ENCODE measurements at regions not wholly inside any gene's neighbourhood (a gene's known extent, or its start where the extent isn't known, plus 50 kb on each side); places are given as distances from the start of the nearest gene placed in this dataset.
"Not testable (repeated sequence)": the region's sequence is repeated elsewhere in the genome, so short reads cannot be mapped to it uniquely, and the experiment has no call there.

- FAIRE-seq (no peak), DNase-seq (ENCODE audit: insufficient read length, low spot score) (no peak)
- TF ChIP-seq POLR2A (IDR thresholded peaks at IDR 0.05; ENCODE audit: low read depth, low read length) (no peak), POU2F2 (IDR thresholded peaks at IDR 0.05; ENCODE audit: low read depth, low read length) (no peak), TAF1 (IDR thresholded peaks at IDR 0.05; ENCODE audit: low read depth, low read length) (no peak), SPI1 (IDR thresholded peaks at IDR 0.05; ENCODE audit: low read depth, low read length) (no peak), POLR2AphosphoS5 (IDR thresholded peaks at IDR 0.05; ENCODE audit: low read depth, low read length) (no peak), PAX5 (IDR thresholded peaks at IDR 0.05; ENCODE audit: insufficient read depth, low read length, severe bottlenecking) (no peak)
These were observed 197.4 kb upstream of the TRPC5 start for GRCh38 chrX:112279940-112280339.

GRCh38 chrX:112270991-112271390 lies 188.4 kb upstream of the TRPC5 start:
- no peak for DNase-seq (ENCODE audit: insufficient read length, low spot score)
- no peak for FAIRE-seq
- TF ChIP-seq POU2F2 (IDR thresholded peaks at IDR 0.05; ENCODE audit: low read depth, low read length), result no peak
- no peak for TF ChIP-seq SPI1 (IDR thresholded peaks at IDR 0.05; ENCODE audit: low read depth, low read length)
- no peak for TF ChIP-seq POLR2AphosphoS5 (IDR thresholded peaks at IDR 0.05; ENCODE audit: low read depth, low read length)
- TF ChIP-seq TAF1 (IDR thresholded peaks at IDR 0.05; ENCODE audit: low read depth, low read length), result no peak
- no peak for TF ChIP-seq POLR2A (IDR thresholded peaks at IDR 0.05; ENCODE audit: low read depth, low read length)
- TF ChIP-seq PAX5 (IDR thresholded peaks at IDR 0.05; ENCODE audit: insufficient read depth, low read length, severe bottlenecking), result no peak

GRCh38 chrX:112266136-112266535 lies 183.6 kb upstream of the TRPC5 start:
- FAIRE-seq, result no peak

GRCh38 chrX:112259375-112259774 lies 176.8 kb upstream of the TRPC5 start:
- FAIRE-seq (no peak), DNase-seq (ENCODE audit: insufficient read length, low spot score) (no peak)
- TF ChIP-seq PAX5 (IDR thresholded peaks at IDR 0.05; ENCODE audit: insufficient read depth, low read length, severe bottlenecking), result no peak
- no peak for TF ChIP-seq TAF1 (IDR thresholded peaks at IDR 0.05; ENCODE audit: low read depth, low read length)
- no peak for TF ChIP-seq POLR2A (IDR thresholded peaks at IDR 0.05; ENCODE audit: low read depth, low read length)
- TF ChIP-seq POU2F2 (IDR thresholded peaks at IDR 0.05; ENCODE audit: low read depth, low read length), result no peak
- TF ChIP-seq POLR2AphosphoS5 (IDR thresholded peaks at IDR 0.05; ENCODE audit: low read depth, low read length), result no peak
- no peak for TF ChIP-seq SPI1 (IDR thresholded peaks at IDR 0.05; ENCODE audit: low read depth, low read length)

More at GRCh38 chrX:112266136-112266535, 183.6 kb upstream of the TRPC5 start:
- TF ChIP-seq POLR2A (IDR thresholded peaks at IDR 0.05; ENCODE audit: low read depth, low read length) (no peak), POLR2AphosphoS5 (IDR thresholded peaks at IDR 0.05; ENCODE audit: low read depth, low read length) (no peak), POU2F2 (IDR thresholded peaks at IDR 0.05; ENCODE audit: low read depth, low read length) (no peak), TAF1 (IDR thresholded peaks at IDR 0.05; ENCODE audit: low read depth, low read length) (no peak), PAX5 (IDR thresholded peaks at IDR 0.05; ENCODE audit: insufficient read depth, low read length, severe bottlenecking) (no peak), SPI1 (IDR thresholded peaks at IDR 0.05; ENCODE audit: low read depth, low read length) (no peak)
- DNase-seq (ENCODE audit: insufficient read length, low spot score), result no peak

- TF ChIP-seq POLR2AphosphoS5 (IDR thresholded peaks at IDR 0.05; ENCODE audit: low read depth, low read length) (no peak), PAX5 (IDR thresholded peaks at IDR 0.05; ENCODE audit: insufficient read depth, low read length, severe bottlenecking) (no peak), POLR2A (IDR thresholded peaks at IDR 0.05; ENCODE audit: low read depth, low read length) (no peak), TAF1 (IDR thresholded peaks at IDR 0.05; ENCODE audit: low read depth, low read length) (no peak), SPI1 (IDR thresholded peaks at IDR 0.05; ENCODE audit: low read depth, low read length) (no peak)
These were observed 172.3 kb upstream of the TRPC5 start for GRCh38 chrX:112254896-112255295.

GRCh38 chrX:112247714-112248113 lies 165.1 kb upstream of the TRPC5 start:
- no peak for DNase-seq (ENCODE audit: insufficient read length, low spot score)
- TF ChIP-seq TAF1 (IDR thresholded peaks at IDR 0.05; ENCODE audit: low read depth, low read length) (no peak), POLR2AphosphoS5 (IDR thresholded peaks at IDR 0.05; ENCODE audit: low read depth, low read length) (no peak), POLR2A (IDR thresholded peaks at IDR 0.05; ENCODE audit: low read depth, low read length) (no peak), POU2F2 (IDR thresholded peaks at IDR 0.05; ENCODE audit: low read depth, low read length) (no peak), SPI1 (IDR thresholded peaks at IDR 0.05; ENCODE audit: low read depth, low read length) (no peak), PAX5 (IDR thresholded peaks at IDR 0.05; ENCODE audit: insufficient read depth, low read length, severe bottlenecking) (no peak)
- FAIRE-seq, result no peak

More at GRCh38 chrX:112254896-112255295, 172.3 kb upstream of the TRPC5 start:
- DNase-seq (ENCODE audit: insufficient read length, low spot score) (no peak), FAIRE-seq (no peak)

- no peak for FAIRE-seq
- TF ChIP-seq PAX5 (IDR thresholded peaks at IDR 0.05; ENCODE audit: insufficient read depth, low read length, severe bottlenecking) (no peak), POU2F2 (IDR thresholded peaks at IDR 0.05; ENCODE audit: low read depth, low read length) (no peak), POLR2AphosphoS5 (IDR thresholded peaks at IDR 0.05; ENCODE audit: low read depth, low read length) (no peak), TAF1 (IDR thresholded peaks at IDR 0.05; ENCODE audit: low read depth, low read length) (no peak), POLR2A (IDR thresholded peaks at IDR 0.05; ENCODE audit: low read depth, low read length) (no peak), SPI1 (IDR thresholded peaks at IDR 0.05; ENCODE audit: low read depth, low read length) (no peak)
- DNase-seq (ENCODE audit: insufficient read length, low spot score), result no peak
These were observed 153.0 kb upstream of the TRPC5 start for GRCh38 chrX:112235547-112235946.

- TF ChIP-seq SPI1 (IDR thresholded peaks at IDR 0.05; ENCODE audit: low read depth, low read length), result no peak
- no peak for TF ChIP-seq POLR2AphosphoS5 (IDR thresholded peaks at IDR 0.05; ENCODE audit: low read depth, low read length)
- TF ChIP-seq POLR2A (IDR thresholded peaks at IDR 0.05; ENCODE audit: low read depth, low read length), result no peak
- TF ChIP-seq TAF1 (IDR thresholded peaks at IDR 0.05; ENCODE audit: low read depth, low read length), result no peak
- no peak for TF ChIP-seq PAX5 (IDR thresholded peaks at IDR 0.05; ENCODE audit: insufficient read depth, low read length, severe bottlenecking)
- no peak for TF ChIP-seq POU2F2 (IDR thresholded peaks at IDR 0.05; ENCODE audit: low read depth, low read length)
- no peak for FAIRE-seq
- DNase-seq (ENCODE audit: insufficient read length, low spot score), result no peak
These were observed 150.6 kb upstream of the TRPC5 start for GRCh38 chrX:112233164-112233563.

- DNase-seq (ENCODE audit: insufficient read length, low spot score); FAIRE-seq: not testable (repeated sequence)
These were observed 144.2 kb upstream of the TRPC5 start for GRCh38 chrX:112226795-112227194.

- FAIRE-seq, result no peak
- no peak for DNase-seq (ENCODE audit: insufficient read length, low spot score)
- no peak for TF ChIP-seq TAF1 (IDR thresholded peaks at IDR 0.05; ENCODE audit: low read depth, low read length)
- no peak for TF ChIP-seq SPI1 (IDR thresholded peaks at IDR 0.05; ENCODE audit: low read depth, low read length)
- no peak for TF ChIP-seq POU2F2 (IDR thresholded peaks at IDR 0.05; ENCODE audit: low read depth, low read length)
- no peak for TF ChIP-seq POLR2A (IDR thresholded peaks at IDR 0.05; ENCODE audit: low read depth, low read length)
- TF ChIP-seq POLR2AphosphoS5 (IDR thresholded peaks at IDR 0.05; ENCODE audit: low read depth, low read length), result no peak
- TF ChIP-seq PAX5 (IDR thresholded peaks at IDR 0.05; ENCODE audit: insufficient read depth, low read length, severe bottlenecking), result no peak
These were observed 140.8 kb upstream of the TRPC5 start for GRCh38 chrX:112223391-112223790.

Measured in GM12891 (cell line).